ENCODE measurements at regions not wholly inside any gene's neighbourhood (a gene's known extent, or its start where the extent isn't known, plus 50 kb on each side); places are given as distances from the start of the nearest gene placed in this dataset.

DNA sequence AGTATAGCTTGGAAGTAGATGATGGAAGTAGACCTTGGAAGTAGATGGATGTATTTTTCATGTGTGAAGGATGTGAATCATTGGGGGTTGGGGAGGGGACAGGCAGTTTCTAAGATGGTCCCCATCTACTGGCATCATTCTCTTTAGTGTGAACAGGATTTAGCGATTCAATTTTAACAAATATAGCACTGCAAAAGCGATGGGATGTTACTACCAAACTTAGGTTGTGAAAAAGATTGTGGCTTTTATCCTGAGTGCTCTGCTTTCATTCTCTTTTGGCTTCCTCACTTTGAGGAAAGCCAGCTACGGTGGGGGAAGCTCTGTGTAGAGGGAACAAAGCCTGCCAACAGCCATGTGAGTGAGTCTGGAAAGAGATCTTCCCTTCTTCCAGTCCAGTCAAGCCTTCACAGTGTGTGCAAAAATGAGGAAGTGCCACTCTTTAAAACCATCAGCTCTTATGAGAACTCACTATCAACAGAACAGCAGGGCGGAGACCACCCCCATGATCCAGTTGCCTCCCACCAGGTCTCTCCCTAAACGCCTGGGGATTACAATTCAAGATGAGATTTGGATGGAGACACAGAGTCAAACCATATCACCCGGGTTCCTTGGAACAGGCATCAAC is 441.4 kb downstream of the SH3GL2 start:
- DNase-seq (ENCODE audit: low read depth in 3 of 3, low spot score in 2 of 3) = no peak

- no peak for DNase-seq (ENCODE audit: low read depth in 3 of 3, low spot score in 2 of 3)
Measured at GRCh38 chr9:18022642-18023041, 443.8 kb downstream of the SH3GL2 start.

- DNase-seq (ENCODE audit: low read depth in 3 of 3, low spot score in 2 of 3) = no peak
Measured at GRCh38 chr9:18023332-18023731, 444.5 kb downstream of the SH3GL2 start.

GRCh38 chr9:18032636-18033035 is 441.3 kb upstream of the ADAMTSL1 start:
- no peak for DNase-seq (ENCODE audit: low read depth in 3 of 3, low spot score in 2 of 3)

GRCh38 chr9:18036422-18037187 is 437.3 kb upstream of the ADAMTSL1 start:
- DNase-seq (ENCODE audit: low read depth in 3 of 3, low spot score in 2 of 3) = no peak

- DNase-seq (ENCODE audit: low read depth in 3 of 3, low spot score in 2 of 3) = no peak
Measured at GRCh38 chr9:18037981-18038380, 436.0 kb upstream of the ADAMTSL1 start.

DNA sequence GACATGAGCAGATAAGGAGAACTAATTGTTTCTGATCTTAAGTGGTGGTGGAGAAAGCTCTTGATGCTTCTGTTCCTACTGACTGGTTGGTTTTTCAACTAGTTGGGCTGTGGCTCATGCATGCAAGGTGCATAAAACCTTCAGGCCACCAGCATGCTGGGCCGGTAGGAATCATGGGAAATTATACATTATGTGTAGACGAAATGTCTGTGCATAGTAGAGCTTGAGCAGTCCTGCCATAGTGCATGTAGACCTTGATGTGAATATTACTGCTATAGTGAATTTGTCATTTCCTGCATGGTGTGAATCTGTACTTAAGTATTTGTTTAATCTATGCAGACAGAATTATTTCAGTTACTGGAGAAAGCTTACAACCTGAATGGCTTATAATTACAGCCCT is 433.6 kb upstream of the ADAMTSL1 start:
- no peak for DNase-seq (ENCODE audit: low read depth in 3 of 3, low spot score in 2 of 3)

DNA sequence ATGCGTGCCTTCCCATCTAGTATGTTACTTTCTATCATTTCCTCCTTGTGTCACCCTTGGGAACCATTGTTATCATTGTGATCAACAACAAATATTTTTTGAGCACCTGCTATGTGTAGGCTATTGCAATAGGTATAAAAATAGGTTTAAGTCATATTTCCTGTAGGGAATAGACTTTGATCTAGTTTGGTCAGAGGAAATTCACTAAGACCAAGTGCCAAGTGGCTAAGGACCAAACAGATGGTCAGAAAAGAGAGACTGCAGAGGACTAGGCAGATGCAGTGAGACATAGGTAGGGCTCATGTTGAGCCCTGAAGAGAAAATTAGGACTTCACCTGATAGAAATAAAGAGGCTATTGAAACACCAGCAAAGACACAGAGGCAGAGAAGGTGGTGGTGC is 430.0 kb upstream of the ADAMTSL1 start:
- no peak for DNase-seq (ENCODE audit: low read depth in 3 of 3, low spot score in 2 of 3)

DNA sequence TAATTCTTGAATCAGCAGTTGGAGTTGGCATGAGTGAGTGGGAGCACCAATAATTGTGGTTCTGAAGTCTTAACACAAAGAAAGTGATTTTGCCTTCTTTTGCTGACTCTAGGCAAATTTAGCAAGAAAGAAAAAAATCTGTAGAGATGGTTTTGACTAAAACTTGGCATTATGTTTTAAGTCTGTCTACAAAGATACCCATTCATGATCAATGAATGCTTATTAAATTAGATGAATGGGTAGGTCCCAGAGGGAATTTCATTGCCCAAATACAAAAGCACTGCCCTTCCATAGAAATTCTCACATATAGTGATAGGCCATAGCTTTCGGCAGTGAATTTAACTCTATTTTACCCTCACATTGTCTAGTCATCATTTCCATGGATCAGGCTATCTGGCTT is 428.6 kb upstream of the ADAMTSL1 start:
- DNase-seq (ENCODE audit: low read depth in 3 of 3, low spot score in 2 of 3) = no peak

- no peak for DNase-seq (ENCODE audit: low read depth in 3 of 3, low spot score in 2 of 3)
Measured at GRCh38 chr9:18046068-18046467, 427.9 kb upstream of the ADAMTSL1 start.

GRCh38 chr9:18051638-18052037 is 422.3 kb upstream of the ADAMTSL1 start:
- DNase-seq (ENCODE audit: low read depth in 3 of 3, low spot score in 2 of 3) = no peak

DNA sequence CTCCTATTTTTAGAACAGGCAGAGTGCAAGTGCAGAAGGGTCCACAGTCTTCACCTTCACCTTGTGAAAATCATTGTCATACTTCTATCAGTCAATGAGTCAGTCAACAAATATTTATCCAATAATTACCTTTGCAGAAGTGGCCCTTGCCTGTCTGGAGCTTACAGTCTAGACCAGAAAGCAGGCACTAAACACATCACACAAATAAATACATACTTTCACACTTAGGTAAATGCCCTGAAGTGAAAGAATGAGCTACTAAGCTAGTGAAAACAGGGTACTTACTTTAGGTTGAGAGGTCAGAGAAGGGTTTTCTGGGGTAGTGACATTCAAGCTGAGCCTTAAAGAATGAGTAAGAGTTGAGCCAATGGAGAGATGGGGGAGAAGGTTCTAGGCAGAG is 421.9 kb upstream of the ADAMTSL1 start:
- no peak for DNase-seq (ENCODE audit: low read depth in 3 of 3, low spot score in 2 of 3)

DNA sequence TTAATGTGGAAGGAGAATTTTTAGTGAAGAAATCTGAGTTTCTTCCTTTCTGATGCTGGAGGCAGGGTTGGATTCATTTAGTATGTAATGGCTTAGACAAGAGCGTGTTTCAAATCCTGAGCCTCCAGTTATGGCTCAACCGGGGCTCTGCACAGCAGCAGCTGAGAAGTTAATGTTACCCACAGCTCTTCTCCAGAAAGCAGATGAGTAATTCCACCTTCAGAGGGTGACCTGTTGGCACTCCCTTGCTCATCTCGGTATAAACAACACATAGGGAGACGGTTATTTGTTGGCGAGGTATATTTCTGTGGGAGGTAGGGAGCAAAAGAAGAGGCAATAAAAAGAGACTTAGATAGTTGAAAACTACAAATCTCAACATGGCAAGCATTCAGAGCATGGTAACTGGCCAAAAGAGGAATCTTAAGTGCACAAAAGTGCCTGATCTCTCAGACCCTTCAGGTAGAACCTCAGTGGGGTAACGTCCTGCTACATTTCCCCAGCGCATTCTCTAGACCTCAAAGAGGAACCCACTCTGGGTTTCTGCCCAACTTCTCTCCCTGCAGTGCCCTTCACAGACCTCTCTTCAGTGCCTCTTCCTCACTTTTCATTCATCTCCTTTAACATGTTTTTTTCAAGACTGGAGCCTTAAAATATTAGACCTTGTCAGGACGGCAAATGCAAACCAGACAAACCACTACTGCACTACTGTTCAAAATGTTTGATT is 417.5 kb upstream of the ADAMTSL1 start:
- DNase-seq (ENCODE audit: low read depth in 3 of 3, low spot score in 2 of 3) = no peak

DNA sequence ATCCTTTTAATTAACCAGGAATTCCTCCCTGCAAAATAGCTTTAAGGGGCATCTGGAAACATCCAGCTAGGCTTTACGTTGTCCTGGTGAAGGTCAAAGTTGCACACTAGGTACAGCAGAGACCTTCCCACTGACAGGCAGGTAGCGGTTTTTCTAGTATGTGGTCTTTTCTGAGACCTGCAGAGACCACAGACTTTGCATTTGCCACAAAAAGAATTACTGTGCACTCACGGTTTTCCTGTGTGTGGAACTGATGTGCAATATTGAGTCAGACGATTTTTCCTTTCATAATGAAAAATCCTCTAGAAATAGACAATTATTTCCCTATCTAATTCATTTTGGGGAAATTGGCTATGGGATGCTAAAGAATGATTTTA is 417.0 kb upstream of the ADAMTSL1 start:
- DNase-seq (ENCODE audit: low read depth in 3 of 3, low spot score in 2 of 3) = no peak

GRCh38 chr9:18058564-18059442 is 415.1 kb upstream of the ADAMTSL1 start:
- DNase-seq (ENCODE audit: low read depth in 3 of 3, low spot score in 2 of 3) = no peak

DNA sequence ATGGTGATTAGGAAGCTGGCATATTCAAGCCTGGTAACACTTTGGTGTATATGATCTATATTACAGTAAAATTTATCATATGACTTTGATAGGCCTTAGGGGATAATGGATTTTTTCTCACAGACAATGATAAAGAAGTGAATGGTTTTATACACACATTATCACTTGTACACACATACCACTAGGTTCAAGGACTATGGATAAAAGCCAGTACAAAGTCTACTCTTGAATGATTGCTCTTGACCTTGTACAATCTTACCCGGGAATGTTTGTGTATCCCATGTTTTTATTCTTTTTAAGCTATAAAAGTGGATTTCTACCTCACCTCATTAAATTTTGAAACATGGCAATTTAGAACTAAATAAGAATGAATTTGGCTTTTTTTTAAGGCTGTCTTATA is 414.5 kb upstream of the ADAMTSL1 start:
- DNase-seq (ENCODE audit: low read depth in 3 of 3, low spot score in 2 of 3) = no peak

- DNase-seq (ENCODE audit: low read depth in 3 of 3, low spot score in 2 of 3) = no peak
Measured at GRCh38 chr9:18060269-18060934, 413.6 kb upstream of the ADAMTSL1 start.

- no peak for DNase-seq (ENCODE audit: low read depth in 3 of 3, low spot score in 2 of 3)
Measured at GRCh38 chr9:18061332-18061731, 412.6 kb upstream of the ADAMTSL1 start.

- no peak for DNase-seq (ENCODE audit: low read depth in 3 of 3, low spot score in 2 of 3)
Measured at GRCh38 chr9:18061856-18062255, 412.1 kb upstream of the ADAMTSL1 start.

- no peak for DNase-seq (ENCODE audit: low read depth in 3 of 3, low spot score in 2 of 3)
Measured at GRCh38 chr9:18063856-18064390, 410.0 kb upstream of the ADAMTSL1 start.

Measured in right renal cortex interstitium (tissue), 3 donors.